WTC11 (cell line): ENCODE measurements at regions not wholly inside any gene's neighbourhood (a gene's known extent, or its start where the extent isn't known, plus 50 kb on each side); places are given as distances from the start of the nearest gene placed in this dataset.

ENCODE experiments used
- ATAC-seq: fragments of 200-7000 bp; cut with Tn5 transposase; 2 replicates; pipeline ENCODE4 v1.10.0; 2021; ENCODE audit warnings: mild to moderate bottlenecking, moderate library complexity
- CTCF ChIA-PET: fragments of 300-600 bp; sonication (Branson Sonifier 250); formaldehyde crosslinking; loops from one replicate; lab custom pipeline; 2021; ENCODE audit warnings: antibody characterized with exemption; lab: Charles Lee
- POLR2A ChIA-PET: fragments of 350-600 bp; sonication (Branson Sonifier 250); formaldehyde crosslinking; loops from one replicate; lab custom pipeline; 2021; ENCODE audit warnings: antibody characterized with exemption; lab: Charles Lee
- DNase-seq: peaks from one replicate; pipeline ENCODE4 v3.0.0; 2021; ENCODE audit warnings: low spot score
- H3K27ac Mint-ChIP-seq: 2 replicates; pipeline ENCODE4 v1.8.0; 2021; ENCODE audit warnings: mixed read lengths
- H3K27me3 Mint-ChIP-seq: 2 replicates; pipeline ENCODE4 v1.8.0; 2021; ENCODE audit warnings: low read depth, mild to moderate bottlenecking, moderate library complexity, mixed read lengths
- H3K36me3 Mint-ChIP-seq: 2 replicates; pipeline ENCODE4 v1.8.0; 2021; ENCODE audit warnings: mixed read lengths
- H3K4me1 Mint-ChIP-seq: 2 replicates; pipeline ENCODE4 v1.8.0; 2022; ENCODE audit warnings: mixed read lengths
- H3K4me3 Mint-ChIP-seq: 2 replicates; pipeline ENCODE4 v1.8.0; 2021; ENCODE audit warnings: mild to moderate bottlenecking, moderate library complexity, mixed read lengths
- H3K9me3 Mint-ChIP-seq: 2 replicates; pipeline ENCODE4 v1.8.0; 2021; ENCODE audit warnings: mixed read lengths
- CBFB ChIP-seq: sonication (generic); formaldehyde crosslinking; IDR thresholded peaks from 2 replicates; pipeline ENCODE4 v1.8.1; 2022; ENCODE audit warnings: mild to moderate bottlenecking, low read depth, missing genetic modification reagents
- CDX4 ChIP-seq: fragments of 250-450 bp; sonication (Bioruptor Pico); IDR thresholded peaks from 2 replicates; pipeline ENCODE4 v1.9.0; 2021; ENCODE audit warnings: moderate library complexity, mild to moderate bottlenecking, inconsistent platforms, borderline replicate concordance
- CTCF ChIP-seq: fragments of 200-600 bp; IDR thresholded peaks from 2 replicates; pipeline ENCODE4 v1.8.0; 2022; ENCODE audit warnings: antibody characterized with exemption
- EMX1 ChIP-seq: fragments of 250-450 bp; sonication (Bioruptor Pico); IDR thresholded peaks from 2 replicates; pipeline ENCODE4 v1.8.0; 2021; ENCODE audit warnings: mild to moderate bottlenecking
- ESRRA ChIP-seq: sonication (generic); formaldehyde crosslinking; IDR thresholded peaks from 2 replicates; pipeline ENCODE4 v1.8.1; 2022; ENCODE audit warnings: mild to moderate bottlenecking, missing genetic modification reagents, borderline replicate concordance
- IRF2 ChIP-seq: sonication (generic); formaldehyde crosslinking; IDR thresholded peaks from 2 replicates; pipeline ENCODE4 v1.8.0; 2022; ENCODE audit warnings: low read depth, missing genetic modification reagents, borderline replicate concordance
- JAZF1 ChIP-seq: fragments of 250-450 bp; sonication (Bioruptor Pico); IDR thresholded peaks from 2 replicates; pipeline ENCODE4 v1.9.0; 2021; ENCODE audit warnings: moderate library complexity, mild to moderate bottlenecking, inconsistent platforms
- MAX ChIP-seq: sonication (generic); formaldehyde crosslinking; IDR thresholded peaks from 2 replicates; pipeline ENCODE4 v1.8.0; 2022; ENCODE audit warnings: mild to moderate bottlenecking, missing genetic modification reagents
- MXD4 ChIP-seq: fragments of 250-450 bp; sonication (Bioruptor Pico); IDR thresholded peaks from 2 replicates; pipeline ENCODE4 v1.8.0; 2021; ENCODE audit warnings: mild to moderate bottlenecking, moderate library complexity, borderline replicate concordance
- PRDM15 ChIP-seq: sonication (generic); formaldehyde crosslinking; IDR thresholded peaks from 2 replicates; pipeline ENCODE4 v1.8.0; 2022; ENCODE audit warnings: missing genetic modification reagents
- STAT6 ChIP-seq: sonication (generic); formaldehyde crosslinking; conservative IDR thresholded peaks from 2 replicates; pipeline ENCODE4 v1.8.1; 2023; ENCODE audit warnings: mild to moderate bottlenecking, low read depth, missing genetic modification reagents, moderate library complexity
- ZNF317 ChIP-seq: sonication (generic); formaldehyde crosslinking; IDR thresholded peaks from 2 replicates; pipeline ENCODE4 v1.8.1; 2023; ENCODE audit warnings: low read depth, mild to moderate bottlenecking, moderate library complexity, missing genetic modification reagents, borderline replicate concordance
- ZNF423 ChIP-seq: fragments of 250-450 bp; sonication (Bioruptor Pico); IDR thresholded peaks from 2 replicates; pipeline ENCODE4 v2.1.2; 2022; ENCODE audit warnings: mild to moderate bottlenecking, moderate library complexity
- TF ChIP-seq, protein P1 (sequence below): sonication (generic); formaldehyde crosslinking; IDR thresholded peaks from 2 replicates; pipeline ENCODE4 v1.8.0; 2023; ENCODE audit warnings: missing genetic modification reagents

DNA sequence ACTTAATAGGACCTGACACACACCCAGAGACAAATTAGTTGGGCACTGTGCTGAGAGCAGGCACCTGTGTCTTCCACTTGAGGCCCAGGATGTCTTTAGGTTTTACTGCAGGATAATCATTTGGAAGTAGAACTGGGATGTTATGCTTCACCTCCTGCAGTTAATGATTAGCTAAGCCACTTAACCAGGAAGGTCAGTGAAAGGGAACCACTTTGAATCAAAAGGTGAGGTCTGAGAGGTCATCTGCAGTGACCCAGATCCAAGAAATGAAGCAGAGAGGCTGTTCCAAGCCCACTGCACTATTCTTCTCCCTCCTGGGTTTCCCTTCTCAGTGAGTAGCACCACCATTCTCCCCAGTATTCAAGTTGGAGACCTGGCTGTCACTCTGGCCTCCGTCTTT, 110.5 kb downstream of the SNX18 start:
- ATAC-seq = no peak
- Mint-ChIP-seq H3K27me3 (peaks cover 2% of the 10 kb centered on the region; the same call in 1 of the 2 replicates), H3K36me3 (peaks cover 2% of the 10 kb centered on the region; the same call in 1 of the 2 replicates), H3K9me3 (peaks cover 24% of the 10 kb centered on the region), H3K4me1 (0 out of 2 replicates have a peak, but pooled peaks cover 3% of the 10 kb centered on the region), H3K27ac (no peak overlapping the region), H3K4me3 (no peak overlapping the region)
- CTCF ChIA-PET = no interaction called here
- TF ChIP-seq JAZF1 (CRISPR knock-in tag) (no peak), ESRRA (CRISPR knock-in tag) (no peak), MAX (CRISPR knock-in tag) (no peak), STAT6 (CRISPR knock-in tag) (no peak), CTCF (no peak), PRDM15 (no peak), EMX1 (CRISPR knock-in tag) (no peak), MXD4 (CRISPR knock-in tag) (no peak), ZNF423 (CRISPR knock-in tag) (no peak)
- TF ChIP-seq, protein P1, sequence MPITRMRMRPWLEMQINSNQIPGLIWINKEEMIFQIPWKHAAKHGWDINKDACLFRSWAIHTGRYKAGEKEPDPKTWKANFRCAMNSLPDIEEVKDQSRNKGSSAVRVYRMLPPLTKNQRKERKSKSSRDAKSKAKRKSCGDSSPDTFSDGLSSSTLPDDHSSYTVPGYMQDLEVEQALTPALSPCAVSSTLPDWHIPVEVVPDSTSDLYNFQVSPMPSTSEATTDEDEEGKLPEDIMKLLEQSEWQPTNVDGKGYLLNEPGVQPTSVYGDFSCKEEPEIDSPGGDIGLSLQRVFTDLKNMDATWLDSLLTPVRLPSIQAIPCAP (CRISPR knock-in tag) = no peak
- no peak for DNase-seq
- POLR2A ChIA-PET = no interaction called here

GRCh38 chr5:54626407-54626806, 108.8 kb downstream of the SNX18 start:
- H3K36me3 Mint-ChIP-seq = peaks cover 4% of the 10 kb centered on the region; the same call in 1 of the 2 replicates
- H3K4me3 Mint-ChIP-seq = no peak overlapping the region
- peaks cover 4% of the 10 kb centered on the region; the same call in 1 of the 2 replicates for H3K27me3 Mint-ChIP-seq
- ATAC-seq (no peak), DNase-seq (no peak)
- H3K4me1 Mint-ChIP-seq = 0 out of 2 replicates have a peak, but pooled peaks cover 3% of the 10 kb centered on the region
- H3K27ac Mint-ChIP-seq = no peak overlapping the region
- POLR2A ChIA-PET = no interaction called here
- H3K9me3 Mint-ChIP-seq = peaks cover 28% of the 10 kb centered on the region
- CTCF ChIA-PET = no interaction called here
- TF ChIP-seq IRF2 (CRISPR knock-in tag) = no peak

DNA sequence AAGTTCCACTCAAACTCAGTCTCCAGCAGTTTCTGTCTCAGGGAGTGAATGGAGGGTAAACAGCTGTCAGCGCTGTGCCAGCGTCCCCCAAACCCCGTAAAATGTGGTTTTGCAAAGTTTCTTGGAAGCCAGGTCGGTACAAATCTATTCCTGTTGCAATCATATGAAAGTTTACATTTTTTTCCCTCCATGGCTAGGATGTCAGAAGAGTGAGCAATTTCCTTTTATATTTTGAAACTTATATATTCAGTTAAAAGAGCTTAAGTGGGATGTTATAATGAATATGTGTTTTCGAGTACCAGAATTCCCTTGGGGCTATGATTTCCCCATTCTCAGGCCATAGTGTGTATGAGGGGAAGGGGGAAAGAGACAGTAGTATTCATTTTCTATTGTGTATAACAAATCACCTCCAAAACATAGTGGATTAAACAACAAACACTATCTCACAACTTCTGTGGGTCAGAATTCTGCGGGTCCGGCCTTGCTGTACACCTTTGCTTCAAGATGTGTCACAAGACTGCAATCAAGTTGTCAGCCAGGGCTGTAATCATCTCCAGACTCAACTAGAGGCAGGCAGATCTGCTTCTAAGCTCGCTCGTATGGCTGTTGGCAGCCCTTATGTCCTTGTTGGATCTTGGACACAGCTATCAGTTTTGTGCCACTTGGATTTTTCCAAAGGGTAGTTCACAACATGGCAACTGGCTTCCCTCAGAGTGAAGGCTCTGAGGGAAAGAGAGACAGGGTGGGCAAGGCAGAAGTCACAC, 107.4 kb downstream of the SNX18 start:
- H3K4me3 Mint-ChIP-seq = no peak overlapping the region
- ATAC-seq (no peak), DNase-seq (no peak)
- ChIA-PET POLR2A (no interaction called here), CTCF (interaction anchor here (0.6 kb wide), 1 partner anchor 56 kb away, joined by 3 read pairs; no protein-coding TSS in a partner anchor)
- H3K4me1 Mint-ChIP-seq = peaks cover 4% of the 10 kb centered on the region; the same call in 1 of the 2 replicates
- peaks cover 6% of the 10 kb centered on the region for H3K27me3 Mint-ChIP-seq
- H3K9me3 Mint-ChIP-seq = peaks cover 25% of the 10 kb centered on the region
- H3K36me3 Mint-ChIP-seq = peaks cover 4% of the 10 kb centered on the region; the same call in 1 of the 2 replicates
- no peak overlapping the region for H3K27ac Mint-ChIP-seq
- TF ChIP-seq CDX4 (CRISPR knock-in tag) (no peak), ZNF317 (CRISPR knock-in tag) (no peak), STAT6 (CRISPR knock-in tag) (no peak), EMX1 (CRISPR knock-in tag) (no peak), CBFB (CRISPR knock-in tag) (no peak), CTCF (no peak)
